ENCODE measurements at regions not wholly inside any gene's neighbourhood (a gene's known extent, or its start where the extent isn't known, plus 50 kb on each side); places are given as distances from the start of the nearest gene placed in this dataset.

DNA sequence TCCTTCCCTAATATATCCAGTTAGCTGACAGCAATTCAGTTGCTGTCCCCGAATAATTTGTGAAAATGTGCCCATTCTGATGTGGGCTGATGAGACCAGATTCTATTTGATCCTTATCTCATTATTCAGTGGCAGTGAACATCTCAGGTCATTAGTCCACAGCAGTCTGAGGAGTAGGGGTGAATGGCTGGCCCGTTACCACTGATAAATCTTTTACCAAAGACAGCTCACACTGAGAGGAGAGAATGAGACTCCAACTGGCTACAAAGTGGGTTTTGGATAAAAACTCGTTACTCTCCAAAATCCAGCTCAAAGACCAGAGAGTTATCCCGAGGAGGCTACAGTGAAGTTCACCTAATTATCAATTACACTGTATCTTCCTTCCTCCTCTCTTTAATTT lies 189.7 kb downstream of the TUSC7 start:
- no peaks in the 10 kb centered on the region for H3K36me3 Mint-ChIP-seq (ENCODE audit: low read depth, unreplicated experiment)
- no peaks in the 10 kb centered on the region for H3K9me3 Mint-ChIP-seq (ENCODE audit: unreplicated experiment)
- DNase-seq (ENCODE audit: low spot score), result no peak
- H3K27me3 Mint-ChIP-seq (ENCODE audit: unreplicated experiment), result no peaks in the 10 kb centered on the region
- no peak overlapping the region for H3K4me3 Mint-ChIP-seq (ENCODE audit: unreplicated experiment)
- H3K27ac Mint-ChIP-seq (ENCODE audit: unreplicated experiment), result no peak overlapping the region
- TF ChIP-seq, protein P1, sequence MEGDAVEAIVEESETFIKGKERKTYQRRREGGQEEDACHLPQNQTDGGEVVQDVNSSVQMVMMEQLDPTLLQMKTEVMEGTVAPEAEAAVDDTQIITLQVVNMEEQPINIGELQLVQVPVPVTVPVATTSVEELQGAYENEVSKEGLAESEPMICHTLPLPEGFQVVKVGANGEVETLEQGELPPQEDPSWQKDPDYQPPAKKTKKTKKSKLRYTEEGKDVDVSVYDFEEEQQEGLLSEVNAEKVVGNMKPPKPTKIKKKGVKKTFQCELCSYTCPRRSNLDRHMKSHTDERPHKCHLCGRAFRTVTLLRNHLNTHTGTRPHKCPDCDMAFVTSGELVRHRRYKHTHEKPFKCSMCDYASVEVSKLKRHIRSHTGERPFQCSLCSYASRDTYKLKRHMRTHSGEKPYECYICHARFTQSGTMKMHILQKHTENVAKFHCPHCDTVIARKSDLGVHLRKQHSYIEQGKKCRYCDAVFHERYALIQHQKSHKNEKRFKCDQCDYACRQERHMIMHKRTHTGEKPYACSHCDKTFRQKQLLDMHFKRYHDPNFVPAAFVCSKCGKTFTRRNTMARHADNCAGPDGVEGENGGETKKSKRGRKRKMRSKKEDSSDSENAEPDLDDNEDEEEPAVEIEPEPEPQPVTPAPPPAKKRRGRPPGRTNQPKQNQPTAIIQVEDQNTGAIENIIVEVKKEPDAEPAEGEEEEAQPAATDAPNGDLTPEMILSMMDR (IDR thresholded peaks at IDR 0.05; ENCODE audit: unreplicated experiment), result no peak
- H3K4me1 Mint-ChIP-seq (ENCODE audit: unreplicated experiment), result no peaks in the 10 kb centered on the region

DNA sequence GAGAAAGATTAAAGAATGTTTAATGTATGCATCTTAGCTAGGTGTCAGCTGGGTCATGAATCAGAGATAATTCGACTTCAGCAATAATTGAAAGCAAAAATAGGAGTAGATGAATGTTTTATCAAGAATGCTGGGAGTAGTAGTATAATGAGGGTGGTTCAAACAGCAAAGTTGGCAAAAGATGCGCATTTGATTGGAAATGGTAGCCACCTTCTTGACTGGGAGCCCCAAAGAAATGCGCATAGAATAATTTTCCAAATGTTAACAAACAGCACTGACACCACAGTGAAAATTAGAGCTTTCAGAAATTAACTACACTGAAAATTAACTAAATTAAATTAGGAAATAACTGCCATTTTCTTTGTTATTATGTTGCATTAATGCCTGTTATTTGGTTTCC lies 195.8 kb downstream of the TUSC7 start:
- Mint-ChIP-seq H3K27ac (ENCODE audit: unreplicated experiment) (no peak overlapping the region), H3K27me3 (ENCODE audit: unreplicated experiment) (no peaks in the 10 kb centered on the region), H3K9me3 (ENCODE audit: unreplicated experiment) (no peaks in the 10 kb centered on the region), H3K4me3 (ENCODE audit: unreplicated experiment) (no peak overlapping the region), H3K4me1 (ENCODE audit: unreplicated experiment) (no peaks in the 10 kb centered on the region), H3K36me3 (ENCODE audit: low read depth, unreplicated experiment) (no peaks in the 10 kb centered on the region)
- TF ChIP-seq, protein P1 (IDR thresholded peaks at IDR 0.05; ENCODE audit: unreplicated experiment), result no peak
- no peak for DNase-seq (ENCODE audit: low spot score)

DNA sequence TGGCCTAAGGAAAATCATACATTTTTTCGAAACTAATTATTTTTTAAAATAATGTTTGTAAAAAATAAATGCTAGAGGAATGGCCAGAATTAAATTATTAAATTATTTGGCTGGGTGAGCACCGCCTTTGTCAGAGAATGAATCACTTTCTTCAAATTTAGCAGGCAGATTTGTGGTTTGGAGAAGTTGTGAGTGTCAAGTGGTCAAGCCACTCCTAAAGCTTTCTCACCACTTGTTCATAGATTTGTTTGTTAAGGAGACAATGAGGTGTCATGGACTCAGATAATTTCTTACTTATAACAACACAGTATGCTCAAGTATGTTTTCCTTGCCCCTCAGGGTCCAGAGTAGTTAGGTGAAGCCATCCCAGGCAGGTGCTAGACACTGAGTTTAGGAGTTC lies 196.2 kb downstream of the TUSC7 start:
- Mint-ChIP-seq H3K36me3 (ENCODE audit: low read depth, unreplicated experiment) (no peaks in the 10 kb centered on the region), H3K4me3 (ENCODE audit: unreplicated experiment) (no peak overlapping the region), H3K9me3 (ENCODE audit: unreplicated experiment) (no peaks in the 10 kb centered on the region), H3K27ac (ENCODE audit: unreplicated experiment) (no peak overlapping the region), H3K4me1 (ENCODE audit: unreplicated experiment) (no peaks in the 10 kb centered on the region), H3K27me3 (ENCODE audit: unreplicated experiment) (no peaks in the 10 kb centered on the region)
- no peak for DNase-seq (ENCODE audit: low spot score)
- TF ChIP-seq, protein P1 (IDR thresholded peaks at IDR 0.05; ENCODE audit: unreplicated experiment), result no peak

DNA sequence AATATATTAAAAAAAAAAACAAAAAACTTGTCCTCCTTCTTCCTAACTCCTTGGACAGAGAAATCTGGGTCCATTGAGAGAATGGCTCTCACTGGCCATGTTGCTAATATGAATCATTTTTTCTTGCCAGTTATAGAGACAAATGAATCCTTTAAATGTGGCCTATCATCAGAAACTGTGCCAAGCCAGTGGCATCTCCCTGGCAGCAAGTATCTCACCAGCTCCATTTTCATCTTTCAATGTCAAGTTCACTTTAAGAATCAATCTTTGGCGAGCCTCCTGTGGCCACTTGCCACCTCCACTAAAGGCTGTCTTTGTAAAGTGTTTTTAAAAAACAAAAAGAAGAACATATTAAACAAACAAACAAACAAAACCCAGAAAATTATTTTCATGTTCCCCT lies 202.5 kb downstream of the TUSC7 start:
- H3K27ac Mint-ChIP-seq (ENCODE audit: unreplicated experiment), result no peak overlapping the region
- no peaks in the 10 kb centered on the region for H3K4me1 Mint-ChIP-seq (ENCODE audit: unreplicated experiment)
- no peak for DNase-seq (ENCODE audit: low spot score)
- no peak overlapping the region for H3K4me3 Mint-ChIP-seq (ENCODE audit: unreplicated experiment)
- TF ChIP-seq, protein P1 (IDR thresholded peaks at IDR 0.05; ENCODE audit: unreplicated experiment), result no peak
- no peaks in the 10 kb centered on the region for H3K27me3 Mint-ChIP-seq (ENCODE audit: unreplicated experiment)
- no peaks in the 10 kb centered on the region for H3K9me3 Mint-ChIP-seq (ENCODE audit: unreplicated experiment)
- no peaks in the 10 kb centered on the region for H3K36me3 Mint-ChIP-seq (ENCODE audit: low read depth, unreplicated experiment)

DNA sequence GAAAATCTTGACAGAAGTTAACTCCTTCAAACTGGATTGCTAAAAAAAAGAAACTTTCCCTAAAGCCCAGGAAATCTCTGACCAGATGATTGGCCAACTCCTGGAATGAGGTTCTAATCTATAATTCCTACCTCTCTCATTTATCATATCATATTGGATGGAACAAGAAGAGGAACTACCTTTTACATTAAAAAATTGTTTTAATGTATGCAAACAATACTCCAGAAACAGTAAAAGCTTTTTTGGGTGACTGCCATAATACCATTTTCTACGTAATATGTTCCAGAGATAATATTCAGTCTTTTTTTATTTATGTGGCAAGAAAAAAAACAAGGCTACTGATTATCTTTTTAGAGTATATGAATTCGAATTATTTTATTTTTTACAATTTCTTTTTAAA lies 204.4 kb downstream of the TUSC7 start:
- Mint-ChIP-seq H3K4me3 (ENCODE audit: unreplicated experiment) (no peak overlapping the region), H3K27ac (ENCODE audit: unreplicated experiment) (no peak overlapping the region), H3K36me3 (ENCODE audit: low read depth, unreplicated experiment) (no peaks in the 10 kb centered on the region), H3K27me3 (ENCODE audit: unreplicated experiment) (no peaks in the 10 kb centered on the region), H3K9me3 (ENCODE audit: unreplicated experiment) (no peaks in the 10 kb centered on the region), H3K4me1 (ENCODE audit: unreplicated experiment) (no peaks in the 10 kb centered on the region)
- TF ChIP-seq, protein P1 (IDR thresholded peaks at IDR 0.05; ENCODE audit: unreplicated experiment), result no peak
- DNase-seq (ENCODE audit: low spot score), result no peak
